ENCODE measurements at regions not wholly inside any gene's neighbourhood (a gene's known extent, or its start where the extent isn't known, plus 50 kb on each side); places are given as distances from the start of the nearest gene placed in this dataset.

DNA sequence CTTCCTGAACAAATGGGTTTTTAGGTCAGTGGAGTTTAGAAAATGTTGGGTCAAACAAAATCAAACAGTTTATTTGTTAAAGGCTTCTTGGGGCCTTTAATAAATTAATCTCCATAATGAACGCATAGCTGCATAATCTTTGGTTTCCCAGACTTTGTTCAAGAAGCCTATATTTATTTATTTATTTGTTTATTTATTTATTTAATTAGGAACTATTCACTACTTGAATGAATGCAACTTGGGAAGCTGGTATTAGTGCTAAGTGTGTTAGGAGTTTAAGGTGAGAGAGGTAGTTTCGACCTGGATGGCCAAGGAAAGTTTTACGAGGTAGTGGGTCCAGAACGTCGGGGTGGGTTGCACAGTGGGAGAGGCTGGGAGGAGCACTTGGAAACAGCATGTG, 281.9 kb upstream of the C2CD4B start:
- DNase-seq: no peak

DNA sequence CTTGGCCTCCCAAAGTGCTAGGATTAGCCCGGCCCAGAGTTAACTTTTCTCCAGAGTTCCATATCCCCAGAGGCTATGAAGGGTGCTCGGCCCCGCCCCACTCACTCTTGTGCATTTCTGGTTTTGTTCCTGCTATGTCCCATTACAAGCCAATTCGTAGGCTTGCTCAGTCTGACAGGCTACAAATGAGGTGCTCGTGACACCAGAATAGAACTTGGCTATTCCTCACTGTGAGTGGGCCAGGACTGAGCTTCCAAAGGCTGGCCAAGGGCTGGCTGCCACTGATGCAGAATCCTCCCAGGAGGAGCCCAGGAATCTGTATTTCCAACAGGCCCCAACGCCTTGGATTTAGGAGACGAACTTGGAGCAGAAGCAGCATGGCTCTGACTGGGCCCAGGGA, 282.7 kb upstream of the C2CD4B start:
- DNase-seq: no peak

DNA sequence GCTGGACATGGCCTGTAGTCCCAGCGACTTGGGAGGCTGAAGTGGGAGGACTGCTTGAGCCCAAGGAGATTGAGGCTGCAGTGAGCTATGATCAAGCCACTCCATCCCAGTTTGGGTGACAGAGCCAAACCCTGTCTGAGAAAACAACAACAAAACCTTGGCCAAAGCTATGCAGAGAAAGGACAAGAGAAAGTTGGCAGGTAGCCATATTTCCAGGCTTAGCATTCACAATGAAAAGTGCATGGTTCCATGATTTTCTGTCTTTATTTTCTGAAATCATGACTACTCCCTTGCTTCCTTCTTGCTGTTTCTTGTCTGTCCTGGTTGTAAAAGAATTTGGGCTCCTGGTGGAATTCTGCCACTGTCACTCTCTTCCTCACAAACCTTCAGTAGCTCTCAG, 284.6 kb upstream of the C2CD4B start:
- DNase-seq: no peak

DNA sequence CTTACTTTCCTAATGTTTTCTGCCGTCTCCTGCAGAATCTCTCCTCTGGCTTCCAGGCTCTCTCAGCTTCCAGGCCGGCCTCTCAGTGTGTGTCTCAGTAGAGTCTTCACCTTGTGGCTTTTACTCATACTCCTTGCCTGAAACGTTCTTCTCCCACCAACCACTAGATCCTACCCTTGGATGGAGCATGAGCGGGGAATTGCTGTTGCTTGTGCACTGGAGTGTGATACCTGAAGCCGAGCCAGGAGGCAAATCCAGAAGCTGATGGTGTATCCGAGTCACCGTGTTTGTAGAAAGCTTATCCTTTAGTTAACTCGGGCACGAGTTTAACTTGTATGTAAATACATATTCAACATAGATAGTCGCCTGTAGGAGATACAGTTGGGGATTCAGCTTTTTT, 285.0 kb upstream of the C2CD4B start:
- DNase-seq: no peak

DNA sequence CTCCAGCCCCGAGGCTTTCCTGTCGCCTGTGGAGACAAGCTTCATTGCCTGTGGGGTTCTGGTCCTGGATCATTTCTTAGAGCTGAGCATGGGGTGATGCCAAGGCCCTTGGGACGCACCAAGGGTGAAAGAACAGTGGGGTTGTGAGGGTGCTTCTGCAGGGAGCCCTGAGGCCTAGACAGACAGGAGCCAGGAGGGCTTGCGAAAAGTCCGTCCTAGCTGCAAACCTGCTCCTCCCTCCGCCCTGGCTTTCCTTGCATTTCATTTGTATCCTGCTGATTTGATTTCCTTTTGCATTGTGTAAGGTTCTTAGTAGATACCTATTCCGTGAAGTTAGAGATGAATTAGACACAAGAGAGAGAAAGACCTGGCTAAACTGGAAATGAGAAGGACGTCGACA, 286.9 kb upstream of the C2CD4B start:
- DNase-seq: no peak

DNA sequence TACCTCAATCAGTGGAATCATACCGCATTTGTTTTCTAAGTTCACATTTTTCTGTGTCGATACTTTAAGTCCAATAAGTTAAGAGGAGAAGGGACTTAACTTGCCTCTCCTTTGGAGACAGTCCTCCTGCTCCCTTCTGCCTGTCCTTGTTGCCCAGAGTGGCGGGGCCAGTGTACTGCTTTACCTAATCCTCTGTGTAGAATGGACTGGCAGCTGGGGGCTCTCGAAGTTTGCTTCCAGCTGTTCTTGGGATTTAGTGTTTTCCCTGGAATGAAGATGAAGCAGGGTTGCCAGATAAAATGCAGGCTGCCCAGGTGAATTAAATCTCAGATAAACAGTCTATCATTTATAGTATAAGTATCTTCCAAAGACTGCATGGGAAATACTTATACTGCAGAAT, 287.6 kb upstream of the C2CD4B start:
- no peak for DNase-seq

DNA sequence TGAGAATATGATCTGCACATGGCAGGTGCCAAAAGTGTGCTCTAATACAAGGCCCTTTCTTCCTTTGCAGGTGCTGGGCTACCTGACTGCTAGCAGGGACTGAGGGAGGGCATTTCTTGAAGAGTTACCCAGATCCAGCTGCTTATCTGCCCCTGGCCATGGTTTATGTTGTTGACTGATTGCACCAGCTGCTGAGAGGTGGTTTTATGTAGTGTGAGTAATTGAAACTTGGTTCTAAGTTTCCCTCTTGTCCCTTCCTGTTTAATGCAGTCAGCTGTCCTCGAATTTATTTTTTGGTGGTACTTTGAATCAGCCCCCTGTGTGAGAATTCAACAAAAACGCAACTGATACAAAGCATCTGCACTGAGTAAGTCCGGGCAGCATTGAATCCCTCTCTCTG, 288.3 kb upstream of the C2CD4B start:
- no peak for DNase-seq

DNA sequence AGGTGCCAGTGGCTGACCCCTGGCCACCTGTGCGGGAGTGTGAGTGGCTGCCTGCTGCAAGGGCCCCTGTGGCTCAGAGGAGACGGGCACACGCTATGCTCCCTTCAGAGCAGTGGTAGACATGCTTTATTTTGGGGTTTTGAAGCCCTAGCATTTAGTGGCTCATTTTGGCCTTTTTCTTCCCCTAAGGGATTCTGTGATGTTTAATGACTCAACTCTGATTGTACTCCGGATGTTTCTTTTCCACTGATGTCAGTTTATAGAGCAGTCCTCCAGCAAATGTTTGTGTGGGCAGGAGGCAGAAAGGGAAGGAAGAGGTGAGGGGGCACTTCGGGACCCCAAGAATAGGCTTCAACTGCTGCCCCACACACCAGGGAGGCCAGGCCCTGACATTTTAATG, 288.9 kb upstream of the C2CD4B start:
- no peak for DNase-seq

DNA sequence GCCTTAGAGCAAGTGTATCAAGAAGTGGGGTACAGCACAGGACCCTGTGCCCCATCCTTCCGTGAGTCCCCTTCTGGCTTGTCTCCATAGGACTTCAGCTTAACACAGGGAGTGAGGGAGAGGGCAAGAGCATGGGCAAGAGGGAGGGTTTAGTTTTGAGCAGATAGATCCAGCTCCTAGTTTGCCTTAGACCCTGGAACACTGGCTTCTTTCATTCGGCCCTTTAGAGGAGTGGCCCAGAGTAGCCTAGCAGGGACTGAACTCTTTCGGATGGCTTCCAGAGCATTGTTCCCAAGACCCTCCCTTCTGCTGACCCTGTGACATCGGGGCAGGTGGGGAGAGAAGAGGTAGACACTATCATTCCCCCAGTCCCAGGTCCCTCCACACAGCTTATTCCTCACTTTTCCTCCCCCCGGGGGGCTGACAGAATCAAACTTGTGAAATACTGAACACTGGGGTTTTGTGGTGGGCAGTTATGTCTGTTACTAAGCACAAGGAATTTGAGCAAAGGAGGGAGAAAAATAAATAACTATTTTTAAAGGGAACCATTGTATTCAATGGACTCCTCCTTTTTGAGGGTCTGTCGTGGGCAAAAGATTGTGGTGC, 289.6 kb upstream of the C2CD4B start:
- DNase-seq: no peak

DNA sequence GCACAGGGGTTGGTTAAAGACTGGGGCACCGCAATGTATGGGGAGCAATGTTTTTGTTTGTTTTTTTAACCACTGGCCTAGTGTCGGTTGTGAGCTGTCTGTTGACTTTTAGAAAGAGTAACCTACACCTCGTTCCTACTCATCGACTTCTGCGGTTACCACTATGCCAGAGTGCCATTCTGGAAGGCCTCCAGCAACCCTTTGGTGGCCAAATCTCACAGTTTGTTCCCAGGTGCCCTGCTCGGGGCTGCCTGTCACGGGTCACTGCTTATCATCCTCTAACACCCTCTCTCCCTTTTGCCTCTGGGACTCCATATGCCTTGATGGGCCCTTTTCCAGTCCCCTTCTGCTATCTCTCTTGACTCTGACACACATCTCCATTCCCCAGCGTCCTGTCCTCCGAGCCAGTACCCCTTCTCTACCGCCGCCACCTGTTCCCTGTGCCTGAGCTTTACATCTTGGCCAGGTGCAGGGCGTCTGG, 290.4 kb upstream of the C2CD4B start:
- no peak for DNase-seq

DNA sequence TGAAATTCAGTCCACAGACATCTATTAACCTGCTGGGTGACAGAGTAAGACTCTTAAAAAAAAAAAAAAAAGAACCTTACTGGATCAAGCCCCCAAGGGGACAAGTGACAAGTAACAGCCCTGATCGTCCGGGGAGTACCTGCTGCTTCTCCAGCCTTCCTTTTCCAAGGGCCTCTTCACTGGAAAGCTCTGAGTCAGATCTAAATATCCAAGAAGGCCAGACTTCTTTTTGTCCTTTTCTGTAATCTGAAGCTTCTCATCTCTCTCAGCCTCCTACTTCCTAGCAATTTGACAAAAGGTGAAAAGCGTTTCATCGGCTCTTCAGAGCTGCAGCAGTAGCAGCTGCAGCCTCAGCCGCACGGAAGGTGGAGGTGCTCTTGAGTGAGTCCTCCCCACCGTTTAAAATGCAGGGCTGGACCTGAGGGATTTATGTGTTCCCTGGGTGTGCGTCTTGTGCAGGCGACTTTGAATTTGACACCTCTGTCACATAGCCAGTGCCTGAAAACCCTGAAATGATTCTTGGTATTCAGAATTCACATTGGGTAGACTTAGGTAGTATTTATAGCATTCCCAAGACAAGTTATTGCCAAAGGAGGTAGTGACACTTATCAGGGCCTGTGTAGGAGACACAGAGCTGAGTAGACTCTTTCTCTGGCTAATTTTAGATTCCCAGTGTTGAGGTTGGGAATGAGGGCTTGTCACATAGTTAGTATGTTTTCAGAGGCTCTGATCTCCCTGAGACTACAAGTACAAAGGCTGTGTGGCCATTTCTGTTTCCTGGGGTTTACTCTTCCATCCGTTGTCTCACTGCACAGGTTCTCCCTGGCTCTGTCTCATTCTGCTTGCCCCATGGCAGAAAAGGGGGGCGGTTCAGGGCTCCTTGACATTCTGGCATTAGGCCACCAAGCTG, 291.2 kb upstream of the C2CD4B start:
- no peak for DNase-seq

DNA sequence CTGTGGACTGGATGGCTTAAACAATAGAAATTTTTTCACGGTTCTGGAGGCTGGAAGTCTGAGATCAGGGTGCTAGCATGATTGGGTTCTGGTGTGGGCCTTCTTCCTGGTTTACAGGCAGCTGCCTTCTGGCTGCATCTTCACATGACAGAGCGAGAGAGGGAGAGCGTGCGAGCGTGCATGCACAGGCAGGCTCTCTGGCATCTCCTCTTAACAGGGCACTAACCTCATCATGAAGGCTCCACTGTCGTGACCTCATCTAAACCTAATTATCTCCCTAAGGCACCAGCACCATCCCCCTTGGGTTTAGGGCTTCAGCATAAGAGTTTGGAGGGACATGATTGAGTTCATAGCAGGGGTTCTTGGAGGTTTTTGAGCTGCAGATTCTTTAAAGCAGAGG, 292.0 kb upstream of the C2CD4B start:
- no peak for DNase-seq

DNA sequence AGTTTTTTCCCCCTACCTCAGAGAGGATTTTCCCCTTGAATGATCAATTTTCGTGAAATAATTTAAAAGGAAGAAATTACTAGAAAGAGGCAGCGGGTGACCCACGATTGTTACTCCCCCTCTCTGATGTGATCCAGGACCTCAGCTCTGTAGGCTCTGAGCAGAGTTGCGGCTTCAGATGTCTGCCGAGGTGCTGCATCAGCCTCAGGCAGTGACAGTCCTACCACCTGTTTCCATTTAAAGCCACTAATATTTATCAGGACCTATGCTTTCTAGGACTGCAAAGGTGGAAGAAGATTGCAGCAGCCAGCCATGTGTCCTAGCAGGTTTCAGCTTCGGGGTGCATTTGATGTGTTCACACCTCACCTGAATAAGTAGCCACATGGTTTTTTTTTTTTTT, 294.8 kb upstream of the C2CD4B start:
- no peak for DNase-seq

DNA sequence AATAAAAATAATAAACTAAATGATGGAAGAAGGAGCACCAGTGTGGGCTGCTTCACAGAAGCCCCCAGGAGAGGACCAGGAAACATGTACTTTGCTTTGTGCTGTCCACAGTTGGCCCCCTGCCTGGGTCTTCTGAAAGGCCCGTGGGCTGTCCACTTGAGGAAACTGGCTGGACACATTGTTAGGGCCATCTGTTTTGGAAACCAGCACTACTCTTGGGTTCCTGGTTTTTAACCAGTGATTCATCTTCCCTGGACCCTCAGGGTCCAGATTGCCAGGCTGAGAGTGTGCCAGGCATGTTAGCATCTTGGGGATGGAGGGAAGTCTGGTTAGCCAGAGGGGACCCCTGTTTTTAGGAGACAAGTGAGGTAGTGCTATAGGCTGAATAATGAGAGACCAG, 297.2 kb upstream of the C2CD4B start:
- DNase-seq: no peak

DNA sequence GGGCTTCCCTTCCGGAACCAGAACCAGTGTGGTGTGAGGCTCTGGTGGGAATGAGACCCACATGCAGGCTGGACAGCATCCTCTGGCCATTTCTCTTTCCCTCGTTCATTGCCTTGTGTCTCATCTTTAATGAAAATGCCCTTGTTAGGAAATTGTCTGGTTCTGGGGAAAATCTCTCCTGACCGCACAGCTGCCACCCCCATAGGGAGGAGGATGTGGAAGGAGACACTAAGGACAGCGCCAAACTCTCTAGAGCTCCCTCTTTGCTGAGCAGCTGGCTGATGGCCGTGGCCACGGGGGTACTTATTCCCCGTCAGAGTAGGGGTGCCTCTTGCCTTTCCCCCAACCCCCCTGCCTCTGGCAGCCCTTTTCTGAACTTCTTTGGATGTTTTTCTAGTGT, 297.6 kb upstream of the C2CD4B start:
- no peak for DNase-seq

DNA sequence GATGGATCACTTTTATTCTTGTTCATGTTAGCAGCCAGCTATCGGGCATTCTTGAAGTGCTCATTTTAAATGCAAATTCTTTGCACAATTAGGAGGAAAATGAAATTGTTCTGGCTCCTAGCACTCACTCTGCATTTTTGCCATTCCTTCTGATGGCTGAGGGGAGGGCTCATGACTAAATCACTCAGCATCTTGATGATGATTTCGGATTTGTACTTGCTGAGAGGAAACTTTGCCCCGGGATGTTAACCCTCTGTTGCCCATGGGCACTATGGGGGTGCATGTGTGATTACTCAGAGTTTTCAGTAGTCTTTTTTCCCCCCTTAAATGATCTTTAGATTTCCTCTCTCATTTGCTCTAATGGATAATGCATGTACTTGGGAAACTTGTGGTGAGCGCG, 299.6 kb upstream of the C2CD4B start:
- no peak for DNase-seq

DNA sequence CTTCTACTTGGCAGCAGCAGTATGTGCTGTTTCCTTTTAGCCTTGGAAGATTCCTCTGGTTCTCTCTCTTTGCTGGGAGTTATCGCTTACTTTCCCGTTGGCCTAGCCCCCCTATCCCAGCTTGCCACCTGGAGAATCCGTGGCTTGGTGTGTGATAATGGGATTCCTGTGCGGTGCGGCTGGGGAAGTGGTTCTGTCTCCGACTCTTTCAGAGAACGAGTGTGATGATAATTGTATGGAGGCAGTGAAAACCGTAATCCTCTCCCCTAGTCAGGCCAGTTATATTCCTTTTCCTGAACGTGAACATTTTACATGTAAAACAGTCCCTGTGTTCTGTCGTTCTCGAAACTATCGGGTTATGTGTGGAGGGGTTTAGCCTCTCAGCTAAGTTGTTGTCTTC, 300.1 kb upstream of the C2CD4B start:
- DNase-seq: no peak

DNA sequence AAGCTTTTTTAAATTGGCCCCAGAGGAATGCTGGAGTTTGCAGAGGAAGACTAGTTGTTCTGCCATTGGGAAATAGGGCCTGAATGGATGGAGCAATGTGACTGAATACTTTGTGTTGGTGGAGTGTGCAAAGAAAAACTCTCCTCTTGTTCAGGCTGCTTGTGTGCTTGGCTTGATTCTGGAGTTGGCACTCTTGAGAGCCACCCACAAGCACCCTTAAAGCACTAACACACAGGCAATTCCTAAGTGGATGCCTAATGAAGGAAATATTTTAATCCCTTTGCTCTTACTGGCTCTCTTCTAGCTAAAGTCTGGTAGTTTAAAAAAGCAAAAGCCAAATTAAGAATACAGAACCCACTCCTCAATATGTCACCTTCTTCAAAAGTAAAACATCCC, 304.4 kb upstream of the C2CD4B start:
- no peak for DNase-seq

DNA sequence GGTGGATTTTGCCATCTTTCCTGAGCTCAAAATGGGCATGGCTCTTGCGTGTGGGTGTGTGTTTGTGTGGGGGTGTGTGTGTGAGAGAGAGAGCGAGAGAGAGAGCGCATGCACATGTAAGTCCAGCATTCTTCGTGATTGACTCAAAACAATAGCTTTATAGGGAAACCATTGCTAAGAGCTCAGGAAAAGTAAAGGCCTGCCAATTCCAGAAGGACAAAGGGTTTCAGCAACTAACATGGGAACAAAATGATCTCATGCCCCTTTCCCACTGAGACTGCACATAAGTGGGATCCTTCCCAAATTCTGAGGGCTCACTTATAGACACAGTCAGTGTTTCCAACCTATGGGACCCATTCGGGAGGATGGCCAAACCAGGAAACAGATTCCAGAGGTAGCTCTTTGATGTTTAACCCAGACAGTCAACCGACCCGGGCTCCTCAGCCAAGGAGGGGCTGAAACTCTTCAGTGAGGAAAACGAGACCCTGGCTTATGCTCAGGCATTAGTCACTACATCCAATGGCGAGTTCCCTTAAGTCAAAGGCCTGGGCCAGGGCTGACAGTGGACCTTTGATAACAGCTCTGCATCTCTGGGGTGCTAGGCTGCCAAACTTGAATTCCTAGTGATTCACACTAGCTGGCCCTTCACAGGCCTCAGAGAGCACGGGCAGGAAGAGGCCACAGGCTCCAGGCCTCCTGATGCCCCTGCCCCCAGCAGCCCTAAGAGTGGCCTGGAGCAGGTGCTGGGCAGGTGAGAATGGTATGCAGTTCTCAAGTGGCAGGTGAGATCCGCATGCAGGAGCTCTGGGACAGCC, 305.0 kb upstream of the C2CD4B start:
- DNase-seq: no peak

DNA sequence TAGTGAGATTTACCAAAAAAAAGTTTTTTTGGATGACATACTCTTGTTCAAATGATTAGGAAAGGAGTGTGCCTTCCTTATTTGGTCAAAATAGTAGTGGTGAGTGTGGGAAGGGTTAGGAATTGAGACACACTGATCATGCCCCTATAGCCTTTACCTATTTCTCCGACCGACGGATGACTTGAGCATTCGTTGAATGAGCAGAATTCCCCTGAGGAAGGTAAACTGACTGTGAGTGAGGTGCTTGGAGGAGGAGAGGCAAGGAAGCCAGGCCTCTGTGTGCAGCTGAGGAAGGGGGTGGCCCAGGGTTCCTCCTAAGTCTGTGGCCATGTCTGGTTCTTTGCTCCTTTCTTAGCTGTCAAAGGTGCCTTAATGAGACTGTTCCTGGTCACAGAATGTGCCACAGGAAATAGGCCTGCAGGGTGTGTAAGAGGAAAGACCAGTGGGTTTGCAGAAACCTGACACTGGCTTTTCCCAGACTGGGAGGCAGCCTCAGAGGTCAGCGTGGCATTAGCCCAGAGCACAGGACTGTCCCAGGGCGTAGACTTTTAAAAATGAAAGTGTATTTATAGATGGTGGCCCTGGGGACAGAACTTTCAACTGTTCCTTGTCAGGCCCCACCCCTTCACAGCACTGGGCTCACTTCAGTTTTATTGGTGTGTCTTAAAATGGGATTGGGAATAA, 307.7 kb upstream of the C2CD4B start:
- no peak for DNase-seq

DNA sequence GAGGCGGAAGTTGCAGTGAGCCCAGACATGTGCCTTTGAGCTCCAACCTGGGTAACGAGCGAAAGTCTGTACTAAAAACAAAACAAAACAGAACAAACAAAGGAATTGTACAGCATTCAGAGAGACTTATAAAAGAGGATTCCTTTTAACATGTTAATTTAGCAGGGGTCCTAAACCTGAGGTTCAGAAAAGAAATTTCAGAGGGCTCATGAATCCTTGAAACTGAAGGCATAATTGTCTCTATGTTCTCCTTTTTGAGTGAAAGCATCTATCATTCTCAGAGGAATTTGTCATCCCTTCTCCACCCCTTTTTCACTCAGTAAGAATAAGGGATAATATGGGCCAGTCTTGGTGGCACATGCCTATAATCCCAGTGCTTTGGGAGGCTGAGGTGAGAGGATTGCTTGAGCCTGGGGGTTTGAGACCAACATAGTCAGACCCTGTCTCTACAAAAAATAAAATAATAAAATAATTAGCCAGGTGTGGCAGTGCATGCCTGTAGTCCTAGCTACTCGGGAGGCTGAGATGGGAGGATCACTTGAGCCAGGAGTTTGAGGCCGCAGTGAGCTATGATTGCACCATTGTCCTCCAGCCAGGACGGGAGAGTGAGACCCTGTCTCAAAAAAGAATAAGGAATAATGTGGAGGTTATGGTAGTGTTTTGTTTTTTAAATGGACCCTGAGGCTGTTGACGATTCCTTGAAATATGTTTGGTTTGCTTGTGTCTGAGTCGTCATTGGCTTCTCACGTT, 309.1 kb upstream of the C2CD4B start:
- DNase-seq: no peak

DNA sequence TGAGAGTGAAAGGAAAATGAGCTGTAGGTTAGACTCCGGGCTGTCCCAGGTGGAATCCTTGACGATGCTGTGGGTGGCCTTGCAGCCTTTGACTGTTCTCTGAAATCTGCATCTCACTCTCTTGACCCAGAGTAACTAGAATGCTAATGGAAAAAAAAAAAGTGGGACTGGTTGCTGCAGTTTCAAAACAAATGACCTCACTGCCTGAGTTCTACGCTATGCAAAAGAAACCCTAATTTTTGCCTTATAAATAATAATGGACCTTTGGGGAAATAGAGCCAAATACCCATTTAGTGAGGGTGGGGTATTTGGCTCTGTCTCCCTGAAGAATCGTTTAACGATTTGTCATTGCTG, 309.7 kb upstream of the C2CD4B start:
- DNase-seq: no peak

DNA sequence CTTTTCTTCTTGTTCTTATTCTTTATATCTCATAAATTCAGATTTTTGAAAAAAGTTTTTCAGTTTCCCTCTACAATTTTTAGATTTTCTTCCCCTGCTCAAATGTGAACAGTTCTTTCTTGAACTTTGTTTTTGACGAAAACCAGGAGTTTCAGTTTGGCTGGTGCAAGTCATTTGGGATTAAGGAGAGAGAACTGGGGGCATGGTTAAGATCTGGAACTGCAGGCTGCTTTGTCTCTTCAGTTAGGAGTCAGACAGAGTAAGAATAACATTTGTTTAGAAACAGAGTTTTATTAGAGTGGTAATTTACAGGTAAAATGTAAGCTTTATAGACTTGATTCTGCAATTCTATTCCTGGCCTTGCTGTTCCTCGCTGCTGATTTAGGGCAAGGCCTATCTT, 310.5 kb upstream of the C2CD4B start:
- DNase-seq: no peak

All from GDM1 (cell line).